ENCODE measurements at regions not wholly inside any gene's neighbourhood (a gene's known extent, or its start where the extent isn't known, plus 50 kb on each side); places are given as distances from the start of the nearest gene placed in this dataset.

DNA sequence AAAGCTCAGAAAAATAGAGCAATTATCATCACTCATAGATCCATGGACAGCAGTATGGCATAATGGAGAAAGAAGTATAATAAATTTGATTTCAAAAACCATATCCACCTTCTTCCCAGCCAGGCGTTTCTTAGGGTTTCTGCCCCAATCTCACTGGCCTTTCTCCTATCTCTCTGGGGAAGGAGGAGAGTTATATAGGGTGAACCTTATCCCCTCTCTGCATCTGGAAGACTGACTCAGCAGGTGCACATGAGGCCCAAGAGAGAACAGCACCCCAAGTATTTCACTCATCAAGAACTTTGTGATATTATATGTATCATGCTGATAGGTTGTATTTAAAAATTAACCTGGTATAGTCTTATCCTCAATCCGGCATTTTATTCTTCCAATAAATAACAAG is 318.8 kb upstream of the RASGEF1B start:
- Histone ChIP-seq H3K4ac (replicated peaks; ENCODE audit: insufficient read length, low read depth, low read length) (no peak overlapping the region), H4K5ac (ENCODE audit: insufficient read length, low read depth, low read length) (no peak overlapping the region), H2BK20ac (ENCODE audit: low read length) (no peak overlapping the region), H3K9me3 (ENCODE audit: insufficient read depth in 2 of 2, low read depth in 1 of 2, low read length in 1 of 2) (no peaks in the 10 kb centered on the region), H3K23me2 (ENCODE audit: low read depth, low read length) (no peaks in the 10 kb centered on the region), H3K4me2 (ENCODE audit: insufficient read depth in 1 of 2, low read depth in 2 of 2, low read length in 2 of 2) (no peak overlapping the region), H3K23ac (ENCODE audit: insufficient read length) (no peak overlapping the region), H3K4me1 (replicated peaks in 1 of 4; ENCODE audit: control insufficient read depth in 3 of 4, insufficient read depth in 4 of 4, low read length in 3 of 4) (no peaks in the 10 kb centered on the region), H2BK15ac (ENCODE audit: low read length) (no peak overlapping the region), H2BK5ac (ENCODE audit: low read depth, low read length) (no peak overlapping the region), H3K79me1 (ENCODE audit: low read depth, low read length) (no peaks in the 10 kb centered on the region), H3K4me3 (ENCODE audit: extremely low read depth in 1 of 4, insufficient read depth in 2 of 4, low read depth in 3 of 4, low read length in 4 of 4) (no peak overlapping the region), H3K9ac (replicated peaks in 1 of 4; ENCODE audit: extremely low read depth in 1 of 4, low read depth in 3 of 4, low read length in 3 of 4) (no peak overlapping the region), H3K36me3 (ENCODE audit: control insufficient read depth in 2 of 4, insufficient read depth in 4 of 4, low read length in 3 of 4) (no peaks in the 10 kb centered on the region), H4K20me1 (replicated peaks in 1 of 2; ENCODE audit: control insufficient read depth in 1 of 2, insufficient read depth in 2 of 2, low read length in 2 of 2) (no peaks in the 10 kb centered on the region), H2BK120ac (replicated peaks; ENCODE audit: low read depth, low read length) (no peak overlapping the region), H3K27ac (ENCODE audit: low read depth, low read length) (no peak overlapping the region), H3K79me2 (ENCODE audit: control insufficient read depth in 1 of 2, insufficient read depth in 2 of 2, low read length in 2 of 2) (no peaks in the 10 kb centered on the region), H2AFZ (ENCODE audit: low read length) (no peak overlapping the region), H4K91ac (replicated peaks; ENCODE audit: insufficient read length, low read length) (no peak overlapping the region), H4K8ac (ENCODE audit: extremely low read depth, insufficient read depth, low read length) (no peak overlapping the region), H2AK5ac (ENCODE audit: low read depth, low read length) (no peak overlapping the region), H3K14ac (ENCODE audit: insufficient read length) (no peak overlapping the region), H3K27me3 (replicated peaks in 1 of 4; ENCODE audit: control insufficient read depth in 3 of 4, extremely low read depth in 1 of 4, insufficient read depth in 3 of 4, low read length in 3 of 4) (no peaks in the 10 kb centered on the region), H2BK12ac (ENCODE audit: low read depth, low read length) (no peak overlapping the region), H3K56ac (replicated peaks; ENCODE audit: insufficient read length, low read depth, low read length) (no peak overlapping the region), H3K18ac (ENCODE audit: extremely low read depth, low read length) (no peak overlapping the region)
- DNase-seq (ENCODE audit: low read depth in 1 of 2, low spot score in 2 of 2) (no peak), FAIRE-seq (no peak)
- ChIA-PET POLR2A (ENCODE audit: partially characterized antibody) (no interaction called here), CTCF (ENCODE audit: partially characterized antibody) (interaction anchor here (0.9 kb wide), 1 partner anchor 11 kb away, joined by 3 read pairs; no protein-coding TSS in a partner anchor)
- WGBS, 2 experiments (ENCODE audit: extremely low coverage in 1 of 2, insufficient coverage in 1 of 2, insufficient read length in 1 of 2, insufficient replicate concordance in 2 of 2, low coverage in 1 of 2, low lambda C conversion rate in 2 of 2, missing lambda C conversion rate in 1 of 2), result 47% methylated on average over 2 of the region's 2 CpGs; no CpG with 5 or more reads in 1 of the 2 experiments
- TF ChIP-seq SIN3A (conservative IDR thresholded peaks at IDR 0.05 in 1 of 2, IDR thresholded peaks at IDR 0.05 in 1 of 2; ENCODE audit: low read depth in 1 of 2, low read length in 2 of 2), result no peak
- TF ChIP-seq, protein P1, sequence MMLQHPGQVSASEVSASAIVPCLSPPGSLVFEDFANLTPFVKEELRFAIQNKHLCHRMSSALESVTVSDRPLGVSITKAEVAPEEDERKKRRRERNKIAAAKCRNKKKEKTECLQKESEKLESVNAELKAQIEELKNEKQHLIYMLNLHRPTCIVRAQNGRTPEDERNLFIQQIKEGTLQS (IDR thresholded peaks at IDR 0.05; ENCODE audit: insufficient read depth, low read depth, low read length), result no peak

All from H1 (cell line).